H1 (cell line): ENCODE measurements at regions not wholly inside any gene's neighbourhood (a gene's known extent, or its start where the extent isn't known, plus 50 kb on each side); places are given as distances from the start of the nearest gene placed in this dataset.

Source experiments
- CHD2 ChIP-seq: IDR thresholded peaks from 2 replicates; pipeline ENCODE4 v1.6.1; 2012; ENCODE audit warnings: low read length, improper control_type of control experiment
- CHD7 ChIP-seq: fragments of 300-600 bp; sonication (generic); IDR thresholded peaks from 2 replicates; pipeline ENCODE4 v1.7.1; 2012; ENCODE audit warnings: low read length, moderate library complexity, mild to moderate bottlenecking, inconsistent platforms; ENCODE audit not compliant: insufficient replicate concordance
- E2F6 ChIP-seq: IDR thresholded peaks from 2 replicates; pipeline ENCODE4 v1.6.1; 2012; ENCODE audit warnings: inconsistent platforms
- HDAC2 ChIP-seq, 2 experiments: fragments of 300-600 bp in 1 of 2; sonication (generic) in 1 of 2; IDR thresholded peaks; 2 replicates each; pipeline ENCODE4 v1.6.1; 2011 to 2012; ENCODE audit warnings: low read depth in 2 of 2, low read length in 2 of 2, mild to moderate bottlenecking in 2 of 2, moderate library complexity in 2 of 2, borderline replicate concordance in 1 of 2, inconsistent platforms in 1 of 2
- POU5F1 ChIP-seq: IDR thresholded peaks from 2 replicates; pipeline ENCODE4 v1.6.1; 2011; ENCODE audit warnings: low read depth, mild to moderate bottlenecking, low read length, moderate library complexity
- RBBP5 ChIP-seq: IDR thresholded peaks from 2 replicates; pipeline ENCODE4 v1.7.1; 2012; ENCODE audit warnings: low read depth, mild to moderate bottlenecking, inconsistent platforms, low read length, moderate library complexity, borderline replicate concordance
- TAF1 ChIP-seq: IDR thresholded peaks from 2 replicates; pipeline ENCODE4 v1.6.1; 2011; ENCODE audit warnings: mild to moderate bottlenecking, low read depth, low read length

DNA sequence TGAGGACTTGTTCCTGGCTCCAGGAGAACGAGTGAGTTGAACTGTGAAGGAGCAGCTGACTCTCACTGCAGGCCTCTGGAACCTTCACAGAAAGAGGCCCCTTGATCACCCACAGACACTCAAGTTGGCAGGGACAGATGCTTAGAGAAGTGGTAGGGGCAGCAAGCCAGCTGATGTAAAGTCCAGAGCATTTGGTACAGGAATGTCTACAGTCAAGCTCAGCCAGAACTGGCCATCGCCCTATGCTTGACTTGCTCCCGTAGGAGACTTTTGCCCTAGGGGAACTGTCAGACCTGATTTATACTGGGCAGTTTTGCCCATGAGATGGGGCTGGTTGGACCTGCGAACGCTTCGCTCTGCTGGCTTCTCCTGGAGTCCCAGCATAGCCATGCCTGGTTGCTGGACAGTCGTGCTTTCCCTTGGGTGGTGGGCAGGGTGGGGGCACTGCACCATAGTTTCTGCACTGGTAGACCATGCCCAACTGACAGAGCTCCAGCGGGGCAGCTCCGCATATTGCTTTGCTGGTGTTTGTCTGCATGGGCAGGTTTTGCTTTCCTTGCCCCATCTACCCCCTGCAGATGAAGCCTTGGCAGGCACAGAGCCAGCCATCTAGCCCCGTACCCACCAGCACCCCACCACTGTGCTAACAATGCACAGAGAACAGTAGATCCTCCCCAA is 977.7 kb downstream of the JRKL start (continued):
- TF ChIP-seq CHD7 (no peak), TAF1 (no peak), RBBP5 (no peak), HDAC2 (IDR thresholded peaks at IDR 0.05; ENCODE audit: borderline replicate concordance in 1 of 2, low read depth in 2 of 2, low read length in 2 of 2) (no peak), CHD2 (no peak), POU5F1 (no peak), E2F6 (no peak)
